ENCODE measurements at regions not wholly inside any gene's neighbourhood (a gene's known extent, or its start where the extent isn't known, plus 50 kb on each side); places are given as distances from the start of the nearest gene placed in this dataset.

GRCh38 chr18:77668219-77668618 lies 418.6 kb downstream of the GALR1 start:
- H4K20me1 ChIP-seq (ENCODE audit: control insufficient read depth, extremely low read depth, insufficient read depth, low read length) = no peaks in the 10 kb centered on the region
- no peak overlapping the region for H2AFZ ChIP-seq (ENCODE audit: low read length)
- H3K9ac ChIP-seq (ENCODE audit: insufficient read depth, low read length) = no peak overlapping the region
- no peak overlapping the region for H3K27ac ChIP-seq (ENCODE audit: insufficient read depth, low read length)
- no peak overlapping the region for H3K4me2 ChIP-seq (ENCODE audit: extremely low read depth, insufficient read depth, low read length)
- no peaks in the 10 kb centered on the region for H3K27me3 ChIP-seq (ENCODE audit: control insufficient read depth, insufficient read depth, low read length)
- no peaks in the 10 kb centered on the region for H3K79me2 ChIP-seq (ENCODE audit: control insufficient read depth, insufficient read depth, low read length)
- H3K4me1 ChIP-seq (ENCODE audit: control insufficient read depth, extremely low read depth, insufficient read depth, low read length) = no peaks in the 10 kb centered on the region
- H3K36me3 ChIP-seq (ENCODE audit: control insufficient read depth, insufficient read depth, low read length) = no peaks in the 10 kb centered on the region
- TF ChIP-seq, protein P1, sequence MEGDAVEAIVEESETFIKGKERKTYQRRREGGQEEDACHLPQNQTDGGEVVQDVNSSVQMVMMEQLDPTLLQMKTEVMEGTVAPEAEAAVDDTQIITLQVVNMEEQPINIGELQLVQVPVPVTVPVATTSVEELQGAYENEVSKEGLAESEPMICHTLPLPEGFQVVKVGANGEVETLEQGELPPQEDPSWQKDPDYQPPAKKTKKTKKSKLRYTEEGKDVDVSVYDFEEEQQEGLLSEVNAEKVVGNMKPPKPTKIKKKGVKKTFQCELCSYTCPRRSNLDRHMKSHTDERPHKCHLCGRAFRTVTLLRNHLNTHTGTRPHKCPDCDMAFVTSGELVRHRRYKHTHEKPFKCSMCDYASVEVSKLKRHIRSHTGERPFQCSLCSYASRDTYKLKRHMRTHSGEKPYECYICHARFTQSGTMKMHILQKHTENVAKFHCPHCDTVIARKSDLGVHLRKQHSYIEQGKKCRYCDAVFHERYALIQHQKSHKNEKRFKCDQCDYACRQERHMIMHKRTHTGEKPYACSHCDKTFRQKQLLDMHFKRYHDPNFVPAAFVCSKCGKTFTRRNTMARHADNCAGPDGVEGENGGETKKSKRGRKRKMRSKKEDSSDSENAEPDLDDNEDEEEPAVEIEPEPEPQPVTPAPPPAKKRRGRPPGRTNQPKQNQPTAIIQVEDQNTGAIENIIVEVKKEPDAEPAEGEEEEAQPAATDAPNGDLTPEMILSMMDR (conservative IDR thresholded peaks at IDR 0.05 in 1 of 2, IDR thresholded peaks at IDR 0.05 in 1 of 2; ENCODE audit: low read depth in 1 of 2, low read length in 2 of 2) = no peak
- no peak for TF ChIP-seq EZH2 (IDR thresholded peaks at IDR 0.05; ENCODE audit: low read length, missing control alignments)
- no peak for DNase-seq (ENCODE audit: low read depth in 2 of 2)
- H3K4me3 ChIP-seq (replicated peaks in 1 of 4; ENCODE audit: control extremely low read depth in 1 of 4, insufficient read depth in 1 of 4, low read depth in 3 of 4, low read length in 4 of 4) = no peak overlapping the region
- no peaks in the 10 kb centered on the region for H3K9me3 ChIP-seq (ENCODE audit: control insufficient read depth, insufficient read depth, low read depth, low read length)

DNA sequence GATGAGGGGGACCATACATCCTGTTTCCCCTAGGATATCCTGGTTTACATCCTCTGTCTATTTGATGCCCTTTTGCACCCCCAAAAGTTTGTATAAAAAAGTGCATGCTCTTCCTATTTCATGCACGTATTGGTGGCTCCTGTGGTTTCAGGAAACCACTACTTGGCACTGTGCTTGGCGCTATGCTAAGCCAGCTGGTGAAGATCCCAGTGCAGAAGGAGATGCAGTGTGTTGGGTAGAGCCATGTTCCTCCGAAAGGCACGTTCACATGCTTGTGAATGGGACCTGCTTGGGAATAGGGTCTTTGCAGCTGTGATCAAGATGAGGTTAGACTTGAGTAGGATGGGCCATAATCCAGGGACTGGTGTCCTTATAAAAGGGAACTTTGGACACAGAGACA lies 419.7 kb downstream of the GALR1 start:
- no peak overlapping the region for H2AFZ ChIP-seq (ENCODE audit: low read length)
- no peak overlapping the region for H3K9ac ChIP-seq (ENCODE audit: insufficient read depth, low read length)
- H4K20me1 ChIP-seq (ENCODE audit: control insufficient read depth, extremely low read depth, insufficient read depth, low read length) = no peaks in the 10 kb centered on the region
- no peaks in the 10 kb centered on the region for H3K4me1 ChIP-seq (ENCODE audit: control insufficient read depth, extremely low read depth, insufficient read depth, low read length)
- no peak overlapping the region for H3K4me3 ChIP-seq (replicated peaks in 1 of 4; ENCODE audit: control extremely low read depth in 1 of 4, insufficient read depth in 1 of 4, low read depth in 3 of 4, low read length in 4 of 4)
- H3K27me3 ChIP-seq (ENCODE audit: control insufficient read depth, insufficient read depth, low read length) = no peaks in the 10 kb centered on the region
- DNase-seq (ENCODE audit: low read depth in 2 of 2) = no peak
- no peaks in the 10 kb centered on the region for H3K79me2 ChIP-seq (ENCODE audit: control insufficient read depth, insufficient read depth, low read length)
- H3K4me2 ChIP-seq (ENCODE audit: extremely low read depth, insufficient read depth, low read length) = no peak overlapping the region
- H3K27ac ChIP-seq (ENCODE audit: insufficient read depth, low read length) = no peak overlapping the region
- no peaks in the 10 kb centered on the region for H3K36me3 ChIP-seq (ENCODE audit: control insufficient read depth, insufficient read depth, low read length)
- TF ChIP-seq EZH2 (IDR thresholded peaks at IDR 0.05; ENCODE audit: low read length, missing control alignments) = no peak
- TF ChIP-seq, protein P1 (conservative IDR thresholded peaks at IDR 0.05 in 1 of 2, IDR thresholded peaks at IDR 0.05 in 1 of 2; ENCODE audit: low read depth in 1 of 2, low read length in 2 of 2) = no peak
- H3K9me3 ChIP-seq (ENCODE audit: control insufficient read depth, insufficient read depth, low read depth, low read length) = no peaks in the 10 kb centered on the region

DNA sequence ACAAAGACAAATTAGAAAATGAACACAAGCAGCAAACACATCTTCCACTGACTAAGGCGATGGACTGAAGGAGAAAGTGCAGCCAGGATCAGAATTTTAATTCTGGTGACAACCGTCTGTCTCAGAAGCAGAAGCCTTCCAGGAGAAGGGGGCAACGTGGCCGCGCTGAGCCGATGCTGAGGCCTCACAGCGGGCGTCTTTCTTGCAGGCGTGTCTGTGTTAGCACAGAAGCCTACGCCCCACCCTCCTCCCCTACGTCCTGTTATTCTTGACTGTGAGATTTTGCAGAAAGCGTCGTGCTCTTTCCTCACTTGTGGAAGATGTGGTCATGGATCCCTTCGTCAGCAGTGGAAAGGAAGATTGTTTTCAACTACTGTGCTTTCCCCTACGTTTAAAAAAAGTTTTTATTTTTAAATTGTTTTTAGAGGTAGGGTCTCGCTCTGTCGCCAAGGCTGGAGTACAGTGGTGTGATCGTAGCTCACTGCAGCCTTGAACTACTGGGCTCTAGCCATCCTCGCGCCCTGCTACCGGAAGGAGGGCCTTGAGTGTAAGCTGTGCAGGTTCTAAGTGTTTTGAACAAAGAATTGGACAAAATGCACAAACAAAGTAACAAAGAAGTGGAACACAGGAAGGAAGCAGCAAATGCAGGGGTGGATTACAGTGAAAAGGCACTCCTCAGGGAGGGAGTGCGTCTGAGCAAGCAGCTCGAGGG lies 422.0 kb downstream of the GALR1 start:
- Histone ChIP-seq H3K4me2 (ENCODE audit: extremely low read depth, insufficient read depth, low read length) (no peak overlapping the region), H2AFZ (ENCODE audit: low read length) (no peak overlapping the region), H4K20me1 (ENCODE audit: control insufficient read depth, extremely low read depth, insufficient read depth, low read length) (no peaks in the 10 kb centered on the region), H3K27me3 (ENCODE audit: control insufficient read depth, insufficient read depth, low read length) (no peaks in the 10 kb centered on the region), H3K27ac (ENCODE audit: insufficient read depth, low read length) (no peak overlapping the region), H3K79me2 (ENCODE audit: control insufficient read depth, insufficient read depth, low read length) (no peaks in the 10 kb centered on the region), H3K9me3 (ENCODE audit: control insufficient read depth, insufficient read depth, low read depth, low read length) (no peaks in the 10 kb centered on the region), H3K4me3 (replicated peaks in 1 of 4; ENCODE audit: control extremely low read depth in 1 of 4, insufficient read depth in 1 of 4, low read depth in 3 of 4, low read length in 4 of 4) (no peak overlapping the region), H3K9ac (ENCODE audit: insufficient read depth, low read length) (no peak overlapping the region), H3K4me1 (ENCODE audit: control insufficient read depth, extremely low read depth, insufficient read depth, low read length) (no peaks in the 10 kb centered on the region), H3K36me3 (ENCODE audit: control insufficient read depth, insufficient read depth, low read length) (no peaks in the 10 kb centered on the region)
- no peak for DNase-seq (ENCODE audit: low read depth in 2 of 2)
- TF ChIP-seq, protein P1 (conservative IDR thresholded peaks at IDR 0.05 in 1 of 2, IDR thresholded peaks at IDR 0.05 in 1 of 2; ENCODE audit: low read depth in 1 of 2, low read length in 2 of 2) = no peak
- TF ChIP-seq EZH2 (IDR thresholded peaks at IDR 0.05; ENCODE audit: low read length, missing control alignments) = no peak

All from fibroblast of lung (primary cell).